ENCODE measurements at regions not wholly inside any gene's neighbourhood (a gene's known extent, or its start where the extent isn't known, plus 50 kb on each side); places are given as distances from the start of the nearest gene placed in this dataset.
"Not testable (repeated sequence)": the region's sequence is repeated elsewhere in the genome, so short reads cannot be mapped to it uniquely, and the experiment has no call there.

- DNase-seq (ENCODE audit: extremely low read depth in 1 of 2, low read depth in 1 of 2) = no peak
Observed at GRCh38 chr17:56000411-56000810, 152.9 kb upstream of the ANKFN1 start.

GRCh38 chr17:56002656-56003055 lies 150.6 kb upstream of the ANKFN1 start:
- DNase-seq (ENCODE audit: extremely low read depth in 1 of 2, low read depth in 1 of 2) = not testable (repeated sequence)

GRCh38 chr17:56009795-56010651 lies 143.3 kb upstream of the ANKFN1 start:
- no peak for DNase-seq (ENCODE audit: extremely low read depth in 1 of 2, low read depth in 1 of 2)

- no peak for DNase-seq (ENCODE audit: extremely low read depth in 1 of 2, low read depth in 1 of 2)
Observed at GRCh38 chr17:56011406-56012131, 141.7 kb upstream of the ANKFN1 start.

GRCh38 chr17:56018211-56018610 lies 135.1 kb upstream of the ANKFN1 start:
- DNase-seq (ENCODE audit: extremely low read depth in 1 of 2, low read depth in 1 of 2) = no peak

- no peak for DNase-seq (ENCODE audit: extremely low read depth in 1 of 2, low read depth in 1 of 2)
Observed at GRCh38 chr17:56020369-56020768, 132.9 kb upstream of the ANKFN1 start.

- no peak for DNase-seq (ENCODE audit: extremely low read depth in 1 of 2, low read depth in 1 of 2)
Observed at GRCh38 chr17:56021681-56022190, 131.5 kb upstream of the ANKFN1 start.

- DNase-seq (ENCODE audit: extremely low read depth in 1 of 2, low read depth in 1 of 2) = no peak
Observed at GRCh38 chr17:56023851-56024250, 129.4 kb upstream of the ANKFN1 start.

- DNase-seq (ENCODE audit: extremely low read depth in 1 of 2, low read depth in 1 of 2) = no peak
Observed at GRCh38 chr17:56026915-56027314, 126.4 kb upstream of the ANKFN1 start.

GRCh38 chr17:56028837-56029236 lies 124.4 kb upstream of the ANKFN1 start:
- DNase-seq (ENCODE audit: extremely low read depth in 1 of 2, low read depth in 1 of 2) = no peak

GRCh38 chr17:56030009-56030624 lies 123.2 kb upstream of the ANKFN1 start:
- no peak for DNase-seq (ENCODE audit: extremely low read depth in 1 of 2, low read depth in 1 of 2)

GRCh38 chr17:56031636-56032035 lies 121.6 kb upstream of the ANKFN1 start:
- DNase-seq (ENCODE audit: extremely low read depth in 1 of 2, low read depth in 1 of 2) = no peak

- no peak for DNase-seq (ENCODE audit: extremely low read depth in 1 of 2, low read depth in 1 of 2)
Observed at GRCh38 chr17:56034197-56034635, 119.1 kb upstream of the ANKFN1 start.

GRCh38 chr17:56038131-56038530 lies 115.1 kb upstream of the ANKFN1 start:
- no peak for DNase-seq (ENCODE audit: extremely low read depth in 1 of 2, low read depth in 1 of 2)

GRCh38 chr17:56045872-56046271 lies 107.4 kb upstream of the ANKFN1 start:
- DNase-seq (ENCODE audit: extremely low read depth in 1 of 2, low read depth in 1 of 2) = no peak

GRCh38 chr17:56047331-56047730 lies 105.9 kb upstream of the ANKFN1 start:
- no peak for DNase-seq (ENCODE audit: extremely low read depth in 1 of 2, low read depth in 1 of 2)

GRCh38 chr17:56057869-56058268 lies 95.4 kb upstream of the ANKFN1 start:
- DNase-seq (ENCODE audit: extremely low read depth in 1 of 2, low read depth in 1 of 2) = no peak

GRCh38 chr17:56064506-56064905 lies 88.8 kb upstream of the ANKFN1 start:
- no peak for DNase-seq (ENCODE audit: extremely low read depth in 1 of 2, low read depth in 1 of 2)

- no peak for DNase-seq (ENCODE audit: extremely low read depth in 1 of 2, low read depth in 1 of 2)
Observed at GRCh38 chr17:56074361-56074890, 78.8 kb upstream of the ANKFN1 start.

- no peak for DNase-seq (ENCODE audit: extremely low read depth in 1 of 2, low read depth in 1 of 2)
Observed at GRCh38 chr17:56076980-56077379, 76.3 kb upstream of the ANKFN1 start.

GRCh38 chr17:56083475-56083874 lies 69.8 kb upstream of the ANKFN1 start:
- DNase-seq (ENCODE audit: extremely low read depth in 1 of 2, low read depth in 1 of 2) = no peak

Data from activated CD8-positive, alpha-beta memory T cell treated with anti-CD3 and anti-CD28 coated beads for 1 hour (primary cell).